Heart left ventricle (tissue), 16 donors: ENCODE measurements at regions not wholly inside any gene's neighbourhood (a gene's known extent, or its start where the extent isn't known, plus 50 kb on each side); places are given as distances from the start of the nearest gene placed in this dataset.
A peak's percentile ranks its signal among the peaks of the same experiment; 100 is the strongest.
"Not testable (repeated sequence)": the region's sequence is repeated elsewhere in the genome, so short reads cannot be mapped to it uniquely, and the experiment has no call there.

Experiments used
- ATAC-seq, 4 donors: fragments of 200-7000 bp; cut with Tn5 transposase; one replicate each; pipeline ENCODE4 v1.9.1; 2020 to 2022; ENCODE audit warnings: moderate library complexity in 4 of 4, mild to moderate bottlenecking in 3 of 4, moderate number of reproducible peaks in 1 of 4
- DNase-seq, 5 donors: peaks; one replicate each; pipeline ENCODE4 v3.0.0-alpha.2; 2020
- H3K27ac ChIP-seq, 12 donors: fragments of 200-600 bp; sonication (generic) in 4 of 12; one replicate each; pipeline versions ENCODE4 v1.5.0 to v1.8.0; 2016 to 2022; ENCODE audit warnings: mild to moderate bottlenecking in 2 of 12
- H3K27me3 ChIP-seq, 9 donors: fragments of 200-600 bp; sonication (generic) in 2 of 9; one replicate each; pipeline versions ENCODE4 v1.5.1 to v1.8.0; 2016 to 2022; ENCODE audit warnings: mild to moderate bottlenecking in 3 of 9
- H3K36me3 ChIP-seq, 9 donors: fragments of 200-600 bp; sonication (generic) in 2 of 9; one replicate each; pipeline versions ENCODE4 v1.5.0 to v1.8.0; 2018 to 2022; ENCODE audit warnings: mild to moderate bottlenecking in 2 of 9
- H3K4me1 ChIP-seq, 12 donors: fragments of 200-600 bp; sonication (generic) in 4 of 12; one replicate each; pipeline versions ENCODE4 v1.5.0 to v1.8.0; 2016 to 2022; ENCODE audit warnings: mild to moderate bottlenecking in 3 of 12
- H3K4me3 ChIP-seq, 12 donors: fragments of 200-600 bp; sonication (generic) in 4 of 12; one replicate each; pipeline versions ENCODE4 v1.5.0 to v1.8.0; 2017 to 2022; ENCODE audit warnings: mild to moderate bottlenecking in 9 of 12, moderate library complexity in 4 of 12
- H3K9me3 ChIP-seq, 12 donors: fragments of 200-600 bp; sonication (generic) in 4 of 12; one replicate each; pipeline versions ENCODE4 v1.5.0 to v1.8.0; 2016 to 2022; ENCODE audit warnings: mild to moderate bottlenecking in 1 of 12
- CTCF ChIP-seq, 12 donors: fragments of 200-600 bp; sonication (generic) in 4 of 12; IDR thresholded peaks; one replicate each; pipeline versions ENCODE4 v1.5.0 to v1.8.0; 2018 to 2022; ENCODE audit warnings: antibody characterized with exemption in 12 of 12, mild to moderate bottlenecking in 5 of 12
- POLR2A ChIP-seq, 2 donors: fragments of 450-650 bp; IDR thresholded peaks; one replicate each; pipeline ENCODE4 v1.6.1; 2017; ENCODE audit warnings: antibody characterized with exemption in 2 of 2, mild to moderate bottlenecking in 2 of 2, moderate library complexity in 2 of 2
- WGBS, 4 donors: extraction: QIAGEN DNeasy Blood & Tissue Kit in 2 of 4; methylation state at CpG; one replicate each; pipeline versions ENCODE4 v1.1.5 to v1.1.7; 2013 to 2018; 5-methylcytosine and 5-hydroxymethylcytosine counted together
- intact Hi-C, 10 donors: fragments of 100-400 bp; cut with DNase I; formaldehyde crosslinking; loops; one replicate each; pipeline versions ENCODE4 v1.11.1 to v1.14.2; 2022
- donor health status: ischemic (EF 13 %, LVEDD 7.1; RV severe dilation, severe dysfunction).
- donor health status: healthy with polysubstance abuse.
- donor health status: DM: no; HTN: yes; CAD: no.
- donor health status: DM: no; HTN: no; CAD: no.
- donor health status: ischemic (EF 25% LVEDD 6.9; RV normal size, moderate dysfunction).
- donor health status: ischemic (EF 25% LVEDD 5.7; RV mildly dilated, moderate dysfunction).
- donor health status: healthy.
- donor health status: DM: yes; HTN: yes; CAD: no.
- donor health status: ischemic (EF 35%, LVEDD 5.7; RV mildly dilated, moderate dysfunction).
- donor health status: nonischemic (EF 11% LVEDD 7.7; RV severe dilation, severe dysfunction).
- donor health status: DM: yes; HTN: yes; CAD: no.
- donor health status: PGD.
- donor health status: ischemic (EF 29% LVEDD 5.4; RV normal size, mild dysfunction).
- donor health status: nonischemic (EF 23%, LVEDD 6.1; RV moderate dilation, normal function).

GRCh38 chr2:91742973-91743490 lies 3051.6 kb downstream of the RPIA start:
- H3K27ac ChIP-seq, H3K36me3 ChIP-seq, H3K4me3 ChIP-seq, intact Hi-C loops, ATAC-seq, H3K4me1 ChIP-seq, H3K27me3 ChIP-seq, DNase-seq, H3K9me3 ChIP-seq: not testable (repeated sequence)
- WGBS, 4 donors, result 50 to 57% (median 55%) methylated on average over 8 of the region's 8 CpGs

GRCh38 chr2:91743910-91744309 lies 3052.4 kb downstream of the RPIA start:
- H3K36me3 ChIP-seq, H3K27ac ChIP-seq, intact Hi-C loops, ATAC-seq, H3K9me3 ChIP-seq, DNase-seq, H3K4me3 ChIP-seq, H3K4me1 ChIP-seq: not testable (repeated sequence)
- WGBS, 4 donors, result 47 to 66% (median 53%) methylated on average over 1 of the region's 1 CpG
- peaks cover 0 to 15% (median 0%) of the 10 kb centered on the region in 9 donors for H3K27me3 ChIP-seq

GRCh38 chr2:91744700-91745141 lies 3053.2 kb downstream of the RPIA start:
- H3K36me3 ChIP-seq, H3K9me3 ChIP-seq, intact Hi-C loops, H3K4me3 ChIP-seq, H3K4me1 ChIP-seq, H3K27ac ChIP-seq, DNase-seq, ATAC-seq: not testable (repeated sequence)
- H3K27me3 ChIP-seq, result peaks cover 0 to 15% (median 0%) of the 10 kb centered on the region in 9 donors
- 37 to 77% (median 60%) methylated on average over 9 to 15 of the region's 16 CpGs for WGBS, 4 donors

- ATAC-seq (peak in 1 of 4 donors; percentile 20), DNase-seq (no peak)
- no peak for TF ChIP-seq CTCF (IDR thresholded peaks at IDR 0.05)
- no peak for TF ChIP-seq POLR2A (IDR thresholded peaks at IDR 0.05)
- intact Hi-C loops, result no loop called here
- Histone ChIP-seq H3K27ac (no peak overlapping the region), H3K4me3 (no peak overlapping the region), H3K9me3 (no peaks in the 10 kb centered on the region), H3K27me3 (peaks cover 0 to 9% (median 0%) of the 10 kb centered on the region in 9 donors), H3K4me1 (no peaks in the 10 kb centered on the region), H3K36me3 (no peaks in the 10 kb centered on the region)
- 15 to 40% (median 25%) methylated on average over 12 to 52 of the region's 52 CpGs for WGBS, 4 donors
These were observed 3057.4 kb downstream of the RPIA start for GRCh38 chr2:91748902-91749301.

GRCh38 chr2:91749665-91750064 lies 3058.2 kb downstream of the RPIA start:
- intact Hi-C loops, H3K9me3 ChIP-seq, H3K27ac ChIP-seq, ATAC-seq, H3K27me3 ChIP-seq, H3K4me1 ChIP-seq, H3K36me3 ChIP-seq, DNase-seq, H3K4me3 ChIP-seq: not testable (repeated sequence)
- WGBS, 4 donors, result 73 to 89% (median 77%) methylated on average over 8 of the region's 12 CpGs

GRCh38 chr2:91759361-91759941 lies 3068.0 kb downstream of the RPIA start:
- H3K9me3 ChIP-seq, H3K27ac ChIP-seq, DNase-seq, H3K4me3 ChIP-seq, H3K27me3 ChIP-seq, H3K36me3 ChIP-seq, intact Hi-C loops, H3K4me1 ChIP-seq: not testable (repeated sequence)
- ATAC-seq, result peak in 1 of 4 donors; percentile 38
- WGBS, 4 donors, result 17 to 28% (median 26%) methylated on average over 5 of the region's 5 CpGs
- peak in 3 of 12 donors; percentile 6 to 23 (median 11) for TF ChIP-seq CTCF (IDR thresholded peaks at IDR 0.05)

GRCh38 chr2:91760672-91761071 lies 3069.2 kb downstream of the RPIA start:
- DNase-seq, H3K36me3 ChIP-seq, ATAC-seq, H3K4me1 ChIP-seq, H3K27ac ChIP-seq, H3K27me3 ChIP-seq, H3K9me3 ChIP-seq, H3K4me3 ChIP-seq, intact Hi-C loops: not testable (repeated sequence)
- WGBS, 4 donors, result 74 to 100% (median 75%) methylated on average over 1 to 5 of the region's 5 CpGs

- ATAC-seq, result peak; percentile 26 to 58 (median 36)
- H3K27me3 ChIP-seq, intact Hi-C loops, DNase-seq, H3K27ac ChIP-seq, H3K4me1 ChIP-seq, H3K36me3 ChIP-seq, H3K4me3 ChIP-seq, H3K9me3 ChIP-seq: not testable (repeated sequence)
- 70 to 88% (median 72%) methylated on average over 2 to 3 of the region's 6 CpGs for WGBS, 4 donors
These were observed 3070.8 kb downstream of the RPIA start for GRCh38 chr2:91762312-91762711.

- not testable (repeated sequence) for ATAC-seq, H3K27ac ChIP-seq
- 34 to 80% (median 54%) methylated on average over 1 to 4 of the region's 4 CpGs for WGBS, 4 donors
These were observed 3072.2 kb downstream of the RPIA start for GRCh38 chr2:91763710-91764109.

More at GRCh38 chr2:91763710-91764109, 3072.2 kb downstream of the RPIA start:
- H3K4me3 ChIP-seq, intact Hi-C loops, H3K27me3 ChIP-seq, H3K4me1 ChIP-seq, H3K36me3 ChIP-seq, H3K9me3 ChIP-seq, DNase-seq: not testable (repeated sequence)
